Muscle layer of duodenum (tissue), 2 donors: ENCODE measurements at regions not wholly inside any gene's neighbourhood (a gene's known extent, or its start where the extent isn't known, plus 50 kb on each side); places are given as distances from the start of the nearest gene placed in this dataset.

ENCODE experiments used
- H3K27ac ChIP-seq: one replicate; pipeline ENCODE4 v1.7.0; 2013; ENCODE audit warnings: mild to moderate bottlenecking, low read length
- H3K27me3 ChIP-seq: one replicate; pipeline ENCODE4 v1.7.0; 2013; ENCODE audit warnings: low read depth, mild to moderate bottlenecking, control low read depth, low read length
- H3K36me3 ChIP-seq, 2 donors: one replicate each; pipeline ENCODE4 v1.7.0; 2013; ENCODE audit warnings: low read length in 2 of 2, control low read depth in 1 of 2, mild to moderate bottlenecking in 1 of 2; ENCODE audit not compliant: insufficient read depth in 2 of 2, control insufficient read depth in 1 of 2
- H3K4me1 ChIP-seq, 2 donors: one replicate each; pipeline ENCODE4 v1.7.0; 2013; ENCODE audit warnings: low read length in 2 of 2, mild to moderate bottlenecking in 2 of 2, control low read depth in 1 of 2, moderate library complexity in 1 of 2; ENCODE audit not compliant: insufficient read depth in 2 of 2, control insufficient read depth in 1 of 2
- H3K4me3 ChIP-seq, 2 donors: one replicate each; pipeline ENCODE4 v1.7.0; 2013; ENCODE audit warnings: low read length in 2 of 2, low read depth in 1 of 2, mild to moderate bottlenecking in 1 of 2
- H3K9me3 ChIP-seq, 2 donors: one replicate each; pipeline ENCODE4 v1.7.0; 2013; ENCODE audit warnings: low read length in 2 of 2, control low read depth in 1 of 2, mild to moderate bottlenecking in 1 of 2; ENCODE audit not compliant: control insufficient read depth in 1 of 2
- donor health status: healthy.

DNA sequence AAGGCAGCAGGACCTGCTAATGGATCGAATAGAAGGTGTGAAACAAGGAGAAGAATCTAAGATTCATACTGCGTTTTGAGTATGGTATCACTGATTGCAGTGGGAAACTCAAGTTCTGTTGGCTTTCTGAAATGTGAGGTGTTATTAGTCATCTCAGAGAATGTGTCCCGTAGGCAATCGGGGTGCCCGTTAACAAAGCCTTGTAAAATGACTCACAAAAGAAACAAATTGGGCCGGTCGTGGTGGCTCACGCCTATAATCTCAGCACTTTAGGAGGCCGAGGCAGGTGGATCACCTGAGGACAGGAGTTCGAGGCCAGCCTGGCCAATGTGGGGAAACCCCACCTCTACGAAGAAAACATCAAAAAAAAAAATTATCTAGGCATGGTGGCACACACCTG, 118.2 kb upstream of the C7orf33 start:
- Histone ChIP-seq H3K4me3 (no peak overlapping the region), H3K9me3 (no peaks in the 10 kb centered on the region), H3K36me3 (no peaks in the 10 kb centered on the region), H3K4me1 (no peaks in the 10 kb centered on the region), H3K27me3 (no peaks in the 10 kb centered on the region), H3K27ac (no peak overlapping the region)

DNA sequence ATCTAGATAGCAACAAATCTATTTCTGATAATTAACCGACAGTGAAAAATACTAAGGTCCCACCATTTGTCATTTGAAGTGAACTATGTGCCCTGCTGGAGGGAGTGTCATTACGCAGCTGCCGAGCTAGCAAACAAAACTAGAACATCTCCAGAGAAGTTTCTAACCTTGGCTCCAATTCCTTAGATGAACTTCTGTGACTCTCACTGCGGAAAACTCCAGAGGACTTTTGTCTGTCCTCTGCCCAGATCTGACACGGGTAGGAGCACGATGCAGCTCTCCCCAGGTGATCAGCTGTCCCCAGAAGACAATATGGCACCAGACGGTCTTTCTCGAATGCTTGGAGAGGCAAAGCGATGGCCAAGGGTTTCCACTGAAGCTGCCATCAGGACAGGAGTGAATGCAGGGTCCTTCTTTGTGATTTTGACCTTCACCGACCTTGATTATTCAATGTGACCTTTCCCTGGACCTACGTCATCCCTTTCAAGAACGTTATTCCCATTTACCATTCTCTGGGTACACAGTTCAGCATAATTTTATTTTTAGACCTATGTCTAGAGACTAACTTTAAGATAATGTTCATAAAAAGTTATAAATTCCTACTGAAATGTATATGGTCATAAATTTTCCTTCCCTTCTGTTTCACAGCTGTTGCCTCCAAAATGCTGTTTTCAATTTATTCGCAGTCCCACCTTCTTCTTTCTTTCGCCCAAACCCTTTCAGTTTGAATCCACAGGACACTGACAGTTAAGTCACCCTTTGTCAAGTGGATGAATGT, 116.7 kb upstream of the C7orf33 start:
- Histone ChIP-seq H3K36me3 (no peaks in the 10 kb centered on the region), H3K27ac (no peak overlapping the region), H3K9me3 (no peaks in the 10 kb centered on the region), H3K4me1 (no peaks in the 10 kb centered on the region), H3K4me3 (no peak overlapping the region), H3K27me3 (no peaks in the 10 kb centered on the region)

DNA sequence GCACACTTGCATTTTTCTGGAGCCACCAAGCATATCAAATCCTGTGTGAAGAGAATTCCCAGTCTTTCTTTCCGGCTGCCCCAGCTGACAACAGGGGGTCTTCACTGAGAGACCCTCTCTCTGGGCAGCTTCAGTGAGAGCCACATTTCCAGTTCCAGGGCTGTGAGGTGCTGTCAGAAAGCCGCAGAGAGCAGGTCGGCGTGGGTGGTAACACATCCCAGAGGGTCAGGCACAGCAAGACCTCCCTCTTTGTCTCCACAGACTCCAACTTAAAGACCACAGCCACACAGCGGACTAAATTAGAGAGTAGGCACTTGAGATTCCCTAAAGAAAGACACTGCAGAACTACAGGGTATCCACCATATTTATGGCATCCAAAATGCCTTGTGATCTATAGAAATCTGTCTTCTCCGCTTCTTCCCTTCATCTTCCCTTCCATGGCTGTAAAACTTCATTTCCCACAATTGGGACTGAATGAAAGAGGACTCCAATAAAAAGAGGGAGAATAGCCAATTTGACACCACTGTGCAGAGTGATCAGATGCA, 116.0 kb upstream of the C7orf33 start:
- H3K27ac ChIP-seq, result no peak overlapping the region
- H3K4me1 ChIP-seq, result no peaks in the 10 kb centered on the region
- H3K4me3 ChIP-seq, result no peak overlapping the region
- H3K9me3 ChIP-seq, result no peaks in the 10 kb centered on the region
- no peaks in the 10 kb centered on the region for H3K36me3 ChIP-seq
- H3K27me3 ChIP-seq, result no peaks in the 10 kb centered on the region

DNA sequence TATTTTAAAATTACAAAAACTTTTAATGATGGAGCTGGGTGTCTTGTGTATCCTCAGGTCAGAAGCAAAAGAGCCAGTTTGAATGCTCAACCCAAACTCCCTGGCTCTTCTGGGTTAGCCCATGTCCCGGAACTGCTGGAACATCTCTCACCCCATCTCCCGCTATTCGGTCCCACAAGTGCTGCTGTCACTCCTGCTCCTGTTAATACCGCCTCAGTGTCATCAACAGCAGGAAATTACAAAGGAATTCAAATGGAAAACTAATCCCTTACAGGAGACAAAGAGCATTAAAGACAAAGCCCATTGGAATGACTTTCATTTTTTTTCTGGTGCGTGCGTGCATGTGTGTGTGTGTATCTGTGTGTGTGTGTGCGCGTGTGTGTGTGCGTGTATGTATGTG, 112.0 kb upstream of the C7orf33 start:
- H3K27ac ChIP-seq, result no peak overlapping the region
- no peak overlapping the region for H3K4me3 ChIP-seq
- H3K36me3 ChIP-seq, result no peaks in the 10 kb centered on the region
- no peaks in the 10 kb centered on the region for H3K4me1 ChIP-seq
- no peaks in the 10 kb centered on the region for H3K9me3 ChIP-seq
- H3K27me3 ChIP-seq, result no peaks in the 10 kb centered on the region

DNA sequence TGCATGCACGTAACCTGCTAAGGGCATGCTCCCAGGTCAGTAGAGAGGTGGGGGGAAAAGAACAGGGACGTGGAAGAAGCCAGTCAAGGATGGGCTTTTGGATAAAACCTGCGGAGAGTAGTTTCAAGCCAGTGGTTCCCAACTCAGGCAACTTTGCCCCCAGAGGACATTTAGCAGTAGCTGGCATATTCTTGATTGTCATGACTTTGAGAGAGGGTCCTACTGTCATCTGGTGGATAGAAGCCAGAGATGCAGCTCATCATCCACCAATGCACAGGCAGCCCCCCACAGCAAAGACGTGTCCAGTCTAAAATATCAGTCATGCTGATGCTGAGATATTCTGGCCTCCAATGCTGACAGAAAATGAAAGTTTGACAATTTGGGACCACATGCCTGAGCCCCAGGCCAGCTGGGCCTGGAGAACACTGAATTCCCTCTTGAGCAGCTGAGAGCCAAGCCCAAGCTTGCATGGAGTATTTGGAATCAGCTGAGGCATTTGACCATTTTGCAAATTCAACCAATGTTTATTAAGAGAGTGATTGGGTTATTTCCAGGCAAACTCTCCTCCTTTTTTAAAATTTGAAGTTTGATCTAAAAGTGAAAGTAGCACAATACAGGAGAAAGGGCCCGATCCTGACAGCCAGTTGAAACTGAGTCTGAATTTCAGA, 110.0 kb upstream of the C7orf33 start:
- Histone ChIP-seq H3K36me3 (no peaks in the 10 kb centered on the region), H3K27me3 (no peaks in the 10 kb centered on the region), H3K27ac (no peak overlapping the region), H3K9me3 (no peaks in the 10 kb centered on the region), H3K4me1 (no peaks in the 10 kb centered on the region), H3K4me3 (no peak overlapping the region)

DNA sequence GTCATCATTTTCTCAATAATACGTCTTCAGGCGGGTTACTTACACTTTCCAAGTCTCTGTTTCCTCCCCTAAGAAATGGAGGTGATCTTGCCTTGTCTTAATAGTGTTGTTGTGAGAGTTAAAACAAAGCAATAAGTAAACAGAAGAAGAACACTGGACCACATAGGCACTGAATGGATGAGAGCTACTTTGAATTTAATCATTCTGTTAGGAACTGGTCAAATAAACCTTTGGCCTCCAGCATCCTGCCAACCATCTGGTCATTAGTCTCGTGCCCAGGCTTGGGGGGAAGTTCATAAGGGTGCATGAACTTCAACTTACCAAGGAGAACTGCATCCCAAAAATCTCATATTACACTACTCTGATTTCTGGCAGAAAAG, 109.4 kb upstream of the C7orf33 start:
- Histone ChIP-seq H3K27me3 (no peaks in the 10 kb centered on the region), H3K4me3 (no peak overlapping the region), H3K36me3 (no peaks in the 10 kb centered on the region), H3K27ac (no peak overlapping the region), H3K4me1 (no peaks in the 10 kb centered on the region), H3K9me3 (no peaks in the 10 kb centered on the region)

DNA sequence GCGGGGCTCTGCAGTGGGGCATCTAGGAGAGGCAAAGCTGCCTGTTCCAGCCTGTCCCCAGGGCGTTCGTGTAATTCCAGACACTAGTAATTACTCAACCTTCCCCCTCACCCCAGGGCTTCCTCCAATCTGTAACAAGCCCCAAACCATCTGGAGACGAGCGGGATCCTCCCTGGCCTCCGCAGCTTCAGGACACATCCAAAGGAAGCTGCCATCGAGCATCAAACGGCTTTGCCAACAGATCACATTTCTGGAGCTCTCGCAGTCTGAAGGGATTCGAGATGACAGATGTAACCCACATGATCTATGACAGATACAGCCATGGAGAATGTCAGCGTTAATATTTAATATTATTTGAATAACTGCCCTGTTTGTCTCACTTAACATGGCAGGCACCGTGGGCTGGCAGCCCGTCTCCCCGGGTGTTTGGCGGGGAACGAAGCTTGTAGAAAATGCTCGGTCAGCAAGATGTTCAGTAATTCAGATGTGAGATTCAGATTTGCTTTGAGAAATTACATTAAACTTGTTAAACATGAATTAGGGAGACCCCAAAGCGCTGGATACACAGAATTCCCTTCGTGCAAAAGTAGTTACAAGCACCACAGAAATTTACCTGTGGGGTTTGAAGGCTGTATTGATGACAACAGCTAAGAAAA, 108.5 kb upstream of the C7orf33 start:
- Histone ChIP-seq H3K27ac (no peak overlapping the region), H3K4me3 (no peak overlapping the region), H3K36me3 (no peaks in the 10 kb centered on the region)

DNA sequence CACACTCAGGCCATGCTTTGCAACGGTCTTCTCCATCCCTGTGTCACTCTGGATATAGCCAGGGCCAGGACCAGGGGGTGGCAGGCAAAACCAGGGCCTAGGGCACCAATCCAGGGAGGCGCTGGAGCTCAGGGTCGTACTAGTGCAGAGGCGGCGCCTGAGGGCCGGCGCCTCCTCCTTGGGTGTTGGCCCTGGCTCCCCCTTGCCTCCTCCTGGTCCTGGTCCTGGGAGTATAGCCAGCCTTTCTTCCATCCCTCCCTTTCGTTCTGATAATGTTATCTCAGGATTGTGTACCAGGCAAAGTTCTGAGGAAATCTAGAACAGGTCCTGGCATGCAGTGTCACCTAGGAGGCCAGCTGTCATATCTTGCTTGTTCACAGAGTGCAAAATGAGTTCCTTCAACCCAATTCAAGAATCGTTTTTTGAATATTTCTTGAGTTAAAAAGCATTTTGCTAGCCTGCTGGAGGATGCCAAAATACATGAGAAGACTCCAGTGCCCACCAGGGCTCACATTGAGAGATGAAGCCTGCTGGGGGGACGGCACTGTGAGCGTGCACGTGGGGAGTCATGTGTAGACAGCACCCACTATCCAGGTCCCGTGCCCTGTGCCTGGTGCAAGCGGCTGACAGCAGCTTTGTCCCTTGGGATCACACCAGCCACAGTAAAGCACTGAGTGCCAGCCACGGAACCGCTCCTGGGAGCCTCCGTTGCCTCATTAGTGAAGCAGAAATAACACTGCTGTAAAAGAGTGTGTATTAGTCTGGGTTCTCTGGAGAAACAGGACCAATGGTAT, 106.9 kb upstream of the C7orf33 start:
- no peaks in the 10 kb centered on the region for H3K27me3 ChIP-seq
- H3K36me3 ChIP-seq, result no peaks in the 10 kb centered on the region
- no peaks in the 10 kb centered on the region for H3K4me1 ChIP-seq
- no peak overlapping the region for H3K4me3 ChIP-seq
- no peak overlapping the region for H3K27ac ChIP-seq
- no peaks in the 10 kb centered on the region for H3K9me3 ChIP-seq

More for the DNA sequence above, 108.5 kb upstream of the C7orf33 start:
- no peaks in the 10 kb centered on the region for H3K27me3 ChIP-seq
- H3K9me3 ChIP-seq, result no peaks in the 10 kb centered on the region
- H3K4me1 ChIP-seq, result no peaks in the 10 kb centered on the region

DNA sequence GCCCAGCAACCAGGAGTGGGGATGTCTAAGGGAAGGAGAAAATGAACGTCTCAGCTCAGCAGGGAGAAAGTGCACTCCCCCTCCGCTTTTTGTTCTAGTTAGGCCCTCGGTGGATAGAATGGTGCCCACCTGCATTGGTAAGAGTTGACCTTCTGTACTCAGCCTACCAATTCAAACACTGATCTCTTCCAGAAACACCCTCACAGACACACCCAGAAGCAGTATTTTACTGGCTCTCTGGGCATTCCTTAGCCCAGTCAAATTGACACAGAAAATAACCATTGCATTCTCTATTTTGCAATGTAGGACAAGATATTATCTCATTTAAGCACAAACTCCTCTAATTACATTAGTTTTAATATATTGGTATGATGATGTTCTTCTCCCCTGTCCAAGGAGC, 106.1 kb upstream of the C7orf33 start:
- Histone ChIP-seq H3K9me3 (no peaks in the 10 kb centered on the region), H3K4me1 (no peaks in the 10 kb centered on the region), H3K27ac (no peak overlapping the region), H3K36me3 (no peaks in the 10 kb centered on the region), H3K4me3 (no peak overlapping the region), H3K27me3 (no peaks in the 10 kb centered on the region)

DNA sequence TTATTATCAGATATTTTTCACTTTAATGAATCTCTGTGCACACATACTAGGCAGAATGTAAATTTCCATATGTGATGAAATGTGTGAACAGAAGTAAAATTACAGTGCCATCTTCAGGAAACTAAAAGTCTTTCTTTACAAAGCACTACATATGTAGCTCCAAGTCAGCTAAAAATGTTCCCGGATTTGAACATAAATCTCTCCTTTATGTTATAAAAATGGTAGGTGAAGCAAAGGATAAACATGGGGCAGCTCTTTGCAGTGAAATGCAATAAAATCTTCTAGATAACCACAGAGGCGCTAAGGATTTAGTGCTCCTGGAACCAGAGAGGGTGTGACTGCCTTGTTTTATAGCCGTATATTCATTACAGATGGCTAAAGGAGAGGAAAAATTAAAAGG, 104.9 kb upstream of the C7orf33 start:
- no peaks in the 10 kb centered on the region for H3K4me1 ChIP-seq
- no peaks in the 10 kb centered on the region for H3K9me3 ChIP-seq
- no peak overlapping the region for H3K4me3 ChIP-seq
- H3K36me3 ChIP-seq, result no peaks in the 10 kb centered on the region
- no peaks in the 10 kb centered on the region for H3K27me3 ChIP-seq
- H3K27ac ChIP-seq, result no peak overlapping the region

DNA sequence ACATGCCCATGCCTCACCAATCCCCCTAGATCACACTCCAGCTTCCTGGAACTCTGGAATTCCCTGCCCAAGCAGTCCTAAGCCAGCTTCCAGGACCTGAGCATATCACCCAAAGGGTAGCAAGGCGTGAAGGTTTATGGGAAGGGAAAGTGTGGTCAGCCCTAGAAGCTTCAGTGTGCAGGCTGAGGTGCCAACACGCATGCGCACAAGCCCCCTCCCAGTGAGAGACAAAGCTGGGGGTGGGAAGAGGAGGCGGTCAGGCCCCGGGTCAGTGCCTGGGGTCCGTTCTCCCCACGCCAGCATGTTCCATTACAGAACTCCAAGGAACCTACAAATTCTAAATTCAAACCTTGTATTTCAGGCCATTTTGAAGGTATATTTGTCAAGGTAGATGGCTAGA, 103.6 kb upstream of the C7orf33 start:
- H3K27ac ChIP-seq, result no peak overlapping the region
- H3K27me3 ChIP-seq, result no peaks in the 10 kb centered on the region
- no peaks in the 10 kb centered on the region for H3K9me3 ChIP-seq
- H3K4me3 ChIP-seq, result no peak overlapping the region
- no peaks in the 10 kb centered on the region for H3K36me3 ChIP-seq
- no peaks in the 10 kb centered on the region for H3K4me1 ChIP-seq
